HG03039 (cell line): ENCODE measurements at regions not wholly inside any gene's neighbourhood (a gene's known extent, or its start where the extent isn't known, plus 50 kb on each side); places are given as distances from the start of the nearest gene placed in this dataset.

Source experiments
- ATAC-seq: cut with Tn5 transposase; IDR thresholded peaks from one replicate; pipeline ENCODE4 v1.9.1; 2021; ENCODE audit warnings: mild to moderate bottlenecking, moderate library complexity; ENCODE audit not compliant: unreplicated experiment

DNA sequence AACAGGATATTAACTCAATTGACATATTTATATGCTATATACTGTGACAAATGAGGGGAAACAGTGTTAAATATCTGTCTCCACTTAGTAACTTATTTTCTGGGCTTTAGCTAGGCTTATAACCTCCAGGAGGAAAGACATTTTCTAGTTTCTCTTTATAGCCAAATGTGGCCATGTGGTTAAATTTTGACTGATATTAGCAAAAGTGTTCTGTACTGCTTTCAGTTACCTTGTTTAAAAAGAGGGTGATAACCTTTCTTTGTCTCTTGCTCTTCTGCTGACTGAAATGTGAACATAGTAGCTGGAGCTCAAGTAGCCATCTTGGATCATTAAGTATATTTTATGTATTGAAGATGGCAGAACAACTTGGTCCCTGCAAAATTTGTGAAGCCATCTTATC is 253.7 kb downstream of the PDHA2 start:
- no peak for ATAC-seq

GRCh38 chr4:96094183-96094582 is 254.3 kb downstream of the PDHA2 start:
- ATAC-seq, result no peak

- ATAC-seq, result no peak
Measured at GRCh38 chr4:96097040-96097607, 257.2 kb downstream of the PDHA2 start.

GRCh38 chr4:96097693-96098092 is 257.8 kb downstream of the PDHA2 start:
- ATAC-seq, result no peak

GRCh38 chr4:96099031-96099430 is 259.1 kb downstream of the PDHA2 start:
- ATAC-seq, result no peak

GRCh38 chr4:96102541-96103026 is 262.7 kb downstream of the PDHA2 start:
- ATAC-seq, result no peak

GRCh38 chr4:96103086-96103485 is 263.2 kb downstream of the PDHA2 start:
- ATAC-seq, result no peak

DNA sequence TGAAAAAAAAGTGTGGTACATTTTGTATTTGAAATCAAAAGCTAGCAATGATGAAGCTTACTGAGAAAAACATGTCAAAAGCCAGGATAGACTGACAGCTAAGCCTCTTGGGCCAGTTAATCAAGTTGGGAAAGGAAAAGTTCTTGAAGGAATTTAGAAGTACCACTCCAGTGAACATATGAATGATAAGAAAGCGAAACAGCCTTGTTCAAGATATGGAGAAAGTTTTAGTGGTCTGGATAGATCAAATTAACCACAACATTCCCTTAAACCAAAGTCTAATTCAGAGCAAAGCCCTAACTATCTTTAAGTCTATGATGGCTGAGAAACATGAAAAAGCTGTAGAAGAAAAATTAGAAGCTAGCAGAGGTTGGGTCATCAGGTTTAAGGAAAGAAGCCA is 268.3 kb downstream of the PDHA2 start:
- no peak for ATAC-seq

DNA sequence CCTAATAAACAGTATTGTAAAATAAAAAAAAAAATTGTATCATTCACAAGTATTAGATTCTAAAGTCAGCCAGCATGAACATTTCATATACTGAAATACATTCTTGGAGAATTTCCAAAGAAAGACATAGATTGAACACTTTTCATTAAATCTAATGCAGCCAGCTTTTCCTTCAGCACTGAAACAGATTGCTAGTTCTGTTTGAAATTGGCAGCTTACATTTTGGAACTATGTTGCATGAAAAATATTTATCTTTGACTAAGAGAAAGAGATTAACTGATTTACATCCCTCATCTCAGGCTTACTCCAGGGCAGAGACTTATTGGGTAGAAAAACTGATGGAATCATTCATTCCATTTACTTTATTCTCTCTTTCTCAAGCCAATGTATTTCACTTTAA is 272.7 kb downstream of the PDHA2 start:
- ATAC-seq, result no peak

DNA sequence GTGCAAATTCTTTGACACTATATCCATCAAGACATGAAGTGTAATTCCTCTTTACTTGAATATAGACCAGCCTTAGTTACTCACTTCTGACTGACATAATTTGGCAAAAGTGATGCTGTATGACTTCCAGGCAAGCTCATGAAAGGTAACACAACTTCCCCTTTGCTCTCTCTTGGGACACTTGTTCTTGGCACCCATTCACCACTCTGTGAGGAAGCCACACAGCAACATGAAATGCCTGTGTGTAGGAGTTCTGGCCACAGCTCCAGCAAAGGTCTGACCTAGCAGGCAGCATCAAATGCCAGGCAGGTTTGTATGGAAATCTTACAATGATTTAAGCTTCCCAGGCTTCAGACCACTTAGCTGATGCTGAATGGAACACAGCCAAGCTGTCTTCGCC is 280.3 kb downstream of the PDHA2 start:
- no peak for ATAC-seq

- ATAC-seq, result no peak
Measured at GRCh38 chr4:96126227-96126626, 286.3 kb downstream of the PDHA2 start.

GRCh38 chr4:96131186-96131585 is 291.3 kb downstream of the PDHA2 start:
- ATAC-seq, result no peak

- no peak for ATAC-seq
Measured at GRCh38 chr4:96134806-96135205, 294.9 kb downstream of the PDHA2 start.

GRCh38 chr4:96136056-96136455 is 296.2 kb downstream of the PDHA2 start:
- ATAC-seq, result no peak

DNA sequence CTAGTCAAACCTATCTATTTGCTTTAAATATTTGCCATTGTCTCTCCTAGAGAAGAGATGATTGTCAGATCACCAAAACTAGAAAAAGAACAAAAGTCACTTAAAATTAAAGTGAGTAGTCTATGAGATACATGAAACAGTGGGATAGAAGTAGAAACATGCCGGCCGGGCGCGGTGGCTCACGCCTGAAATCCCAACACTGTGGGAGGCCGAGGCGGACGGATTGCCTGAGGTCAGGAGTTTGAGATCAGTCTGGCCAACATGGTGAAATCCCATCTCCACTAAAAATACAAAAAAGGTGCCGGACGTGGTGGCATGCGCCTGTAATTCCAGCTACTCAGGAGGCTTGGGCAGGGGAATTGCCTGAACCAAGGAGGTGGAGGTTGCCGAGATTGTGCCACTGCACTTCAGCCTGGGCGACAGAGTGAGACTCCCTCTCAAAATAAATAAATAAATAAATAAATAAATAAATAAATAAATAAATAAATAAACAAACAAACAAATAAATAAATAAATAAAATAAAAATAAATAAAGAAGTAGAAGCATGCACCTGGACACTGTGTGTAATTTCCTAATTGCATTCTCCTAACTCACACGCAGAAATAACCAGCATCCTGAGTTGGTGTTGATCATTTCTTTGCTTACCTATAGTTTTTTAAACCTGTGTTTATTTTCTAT is 299.5 kb downstream of the PDHA2 start:
- ATAC-seq, result no peak

DNA sequence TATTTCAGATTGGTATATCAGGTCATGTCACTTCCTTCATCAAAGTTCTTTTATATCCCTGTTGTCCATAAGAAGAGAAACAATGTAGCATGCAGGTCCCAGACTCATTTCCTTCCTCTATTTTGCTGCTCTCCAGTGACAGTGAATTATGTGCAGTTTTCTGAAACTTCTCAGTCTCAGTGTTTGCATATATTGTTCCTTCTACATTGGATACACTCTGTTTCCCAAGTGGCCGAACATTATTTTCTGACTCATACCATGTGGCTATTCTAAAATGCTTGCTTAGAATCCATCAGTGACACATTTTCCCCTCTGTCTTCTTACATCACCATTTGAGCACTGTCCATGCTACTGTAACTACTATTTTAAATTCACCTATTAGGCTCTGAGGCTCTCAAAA is 305.7 kb downstream of the PDHA2 start:
- ATAC-seq, result no peak

DNA sequence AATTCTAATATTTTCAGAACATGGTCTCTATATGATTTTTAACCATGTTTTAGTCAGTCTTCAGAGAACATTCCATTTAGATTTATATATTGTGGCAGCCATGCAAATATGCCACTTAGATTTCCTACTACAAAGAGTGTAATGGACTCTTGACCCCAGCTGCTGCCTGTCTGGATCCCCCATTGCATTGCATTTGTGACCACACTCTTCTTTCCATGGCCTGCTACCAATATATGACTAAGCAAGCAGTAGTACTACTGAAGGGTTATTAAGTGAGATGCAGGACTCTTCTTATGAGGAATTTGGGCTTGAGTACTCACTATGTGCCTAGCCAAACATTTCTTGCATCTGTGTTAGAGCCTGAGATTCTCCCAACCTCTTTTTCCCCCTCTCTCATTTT is 306.8 kb downstream of the PDHA2 start:
- ATAC-seq, result no peak

DNA sequence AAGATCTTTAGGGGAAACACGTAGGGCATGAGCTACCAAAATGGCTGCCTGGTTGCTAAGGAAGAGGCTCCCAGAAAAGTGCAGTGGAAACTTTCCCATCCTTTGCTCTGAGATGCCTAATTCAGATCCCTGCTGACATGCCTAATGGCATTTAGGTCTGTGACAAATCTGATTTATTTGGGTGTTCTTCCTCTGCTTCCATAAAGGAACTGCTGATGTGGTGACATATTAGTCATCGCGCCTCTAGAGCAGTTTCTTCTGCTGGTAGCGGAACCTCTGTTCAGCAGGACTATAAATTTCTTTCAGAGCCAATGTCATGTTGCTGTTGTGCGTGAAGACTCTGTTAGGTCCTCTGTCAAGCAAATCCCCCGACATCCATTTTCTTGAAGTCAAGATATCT is 310.0 kb downstream of the PDHA2 start:
- no peak for ATAC-seq

DNA sequence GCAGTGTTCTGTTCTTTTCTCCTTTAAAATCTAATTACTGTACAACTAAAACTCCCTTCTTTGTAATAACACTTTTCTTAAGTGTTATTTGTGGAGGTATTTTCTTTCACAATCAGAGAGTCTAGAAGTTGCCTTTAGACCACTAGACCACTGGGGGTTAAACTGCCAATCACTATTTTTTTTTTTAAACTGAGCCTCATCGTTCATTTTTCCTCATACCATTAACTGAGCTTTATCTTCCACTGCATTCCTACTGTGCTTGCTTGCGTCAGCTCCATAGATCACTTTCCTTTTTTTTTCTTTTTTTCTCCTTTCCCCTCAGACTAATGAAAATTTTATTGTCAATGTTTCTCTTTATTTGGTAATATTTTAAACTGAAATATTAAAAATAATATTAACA is 310.6 kb downstream of the PDHA2 start:
- ATAC-seq, result no peak

DNA sequence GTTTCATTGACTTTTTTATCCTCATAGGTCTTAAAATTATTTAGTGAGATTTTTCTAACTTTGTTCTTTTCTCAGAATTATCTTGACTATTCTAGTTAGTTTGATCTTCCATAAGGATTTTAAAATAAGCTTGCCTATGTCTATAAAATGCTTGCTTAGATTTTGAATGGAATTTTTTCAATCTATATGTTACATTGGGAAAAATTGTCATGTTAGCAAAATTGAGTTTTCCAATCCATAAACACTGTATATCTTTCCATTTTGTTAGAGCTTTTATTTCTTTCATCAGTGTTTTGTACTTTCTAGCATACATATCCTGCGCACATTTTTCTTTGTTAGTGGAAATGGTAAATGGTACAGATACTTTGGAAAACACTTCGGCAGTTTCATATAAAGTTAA is 312.9 kb downstream of the PDHA2 start:
- ATAC-seq, result no peak

- ATAC-seq, result no peak
Measured at GRCh38 chr4:96154676-96155075, 314.8 kb downstream of the PDHA2 start.

DNA sequence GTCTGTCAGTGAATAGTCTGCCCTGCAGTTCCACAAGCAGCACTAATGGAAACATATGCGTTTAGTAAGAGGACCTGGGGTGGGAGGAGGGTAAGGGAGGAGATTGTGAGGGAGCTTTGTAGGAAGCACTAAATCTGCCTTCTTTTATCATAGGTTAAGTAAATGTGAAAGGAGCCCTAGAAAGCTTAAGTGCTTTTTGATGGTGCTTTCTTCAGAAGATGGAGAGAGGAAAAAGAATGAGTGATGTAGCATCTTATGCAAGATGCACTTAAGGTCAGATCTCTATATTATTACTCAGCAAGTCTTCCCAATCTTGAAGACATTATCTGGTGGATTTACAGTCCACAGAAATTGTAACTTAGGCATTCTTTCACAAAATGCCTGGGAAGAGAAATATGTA is 322.7 kb downstream of the PDHA2 start:
- no peak for ATAC-seq

DNA sequence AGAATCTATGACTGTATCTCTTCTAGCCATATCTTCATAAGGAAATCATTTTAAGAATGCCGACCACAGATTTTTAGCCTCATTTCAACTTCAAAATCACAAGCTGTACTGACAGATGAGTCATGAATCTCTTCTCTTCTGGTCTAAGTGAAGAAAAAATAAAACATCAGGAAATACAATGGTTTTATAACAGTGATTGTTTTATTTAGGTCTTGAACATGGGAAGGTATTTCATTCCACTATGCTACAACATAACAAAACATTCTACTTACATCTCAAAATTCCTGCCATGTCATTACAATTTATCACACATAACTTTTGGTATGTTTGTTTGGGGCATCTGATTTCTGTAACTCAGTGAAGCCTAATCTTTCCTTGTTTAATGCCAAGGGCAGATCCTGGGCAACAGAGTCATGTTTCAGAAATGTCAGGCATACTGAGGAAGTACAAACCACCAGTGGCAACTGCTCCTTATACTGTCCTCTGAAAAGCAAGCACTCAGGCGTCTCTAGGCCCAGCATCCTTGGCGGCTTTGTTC is 325.0 kb downstream of the PDHA2 start:
- ATAC-seq, result no peak
